GM23248 (cell line): ENCODE measurements at regions not wholly inside any gene's neighbourhood (a gene's known extent, or its start where the extent isn't known, plus 50 kb on each side); places are given as distances from the start of the nearest gene placed in this dataset.
"Not testable (repeated sequence)": the region's sequence is repeated elsewhere in the genome, so short reads cannot be mapped to it uniquely, and the experiment has no call there.

Source experiments
- EZH2 ChIP-seq: fragments of 200-600 bp; sonication (generic); IDR thresholded peaks from 2 replicates; pipeline ENCODE4 v1.6.1; 2018; ENCODE audit warnings: antibody characterized with exemption, mild to moderate bottlenecking; ENCODE audit not compliant: insufficient read depth, poor library complexity, severe bottlenecking
- EZH2phosphoT487 ChIP-seq: fragments of 200-600 bp; sonication (generic); IDR thresholded peaks from 2 replicates; pipeline ENCODE4 v1.6.1; 2018; ENCODE audit warnings: antibody characterized with exemption, moderate library complexity, mild to moderate bottlenecking, low read depth; ENCODE audit not compliant: insufficient read depth

DNA sequence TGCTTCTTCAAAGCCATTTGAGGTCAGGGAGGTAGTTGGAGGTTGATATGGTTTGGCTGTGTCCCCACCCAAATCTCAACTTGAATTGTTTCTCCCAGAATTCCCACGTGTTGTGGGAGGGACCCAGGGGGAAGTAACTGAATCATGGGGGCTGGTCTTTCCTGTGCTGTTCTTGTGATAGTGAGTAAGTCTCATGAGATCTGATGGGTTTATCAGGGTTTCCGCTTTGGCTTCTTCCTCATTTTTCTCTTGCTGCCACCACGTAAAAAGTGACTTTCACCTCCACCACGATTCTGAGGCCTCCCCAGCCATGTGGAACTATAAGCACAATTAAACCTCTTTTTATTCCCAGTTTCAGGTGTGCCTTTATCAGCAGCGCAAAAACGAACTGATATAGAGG is 62.5 kb upstream of the NFE2L3 start:
- not testable (repeated sequence) for TF ChIP-seq EZH2, EZH2phosphoT487
